Heart left ventricle (tissue), 16 donors: ENCODE measurements at regions not wholly inside any gene's neighbourhood (a gene's known extent, or its start where the extent isn't known, plus 50 kb on each side); places are given as distances from the start of the nearest gene placed in this dataset.
A peak's percentile ranks its signal among the peaks of the same experiment; 100 is the strongest.
"Not testable (repeated sequence)": the region's sequence is repeated elsewhere in the genome, so short reads cannot be mapped to it uniquely, and the experiment has no call there.

ENCODE experiments used
- ATAC-seq, 4 donors: fragments of 200-7000 bp; cut with Tn5 transposase; one replicate each; pipeline ENCODE4 v1.9.1; 2020 to 2022; ENCODE audit warnings: moderate library complexity in 4 of 4, mild to moderate bottlenecking in 3 of 4, moderate number of reproducible peaks in 1 of 4
- DNase-seq, 5 donors: peaks; one replicate each; pipeline ENCODE4 v3.0.0-alpha.2; 2020
- H3K27ac ChIP-seq, 12 donors: fragments of 200-600 bp; sonication (generic) in 4 of 12; one replicate each; pipeline versions ENCODE4 v1.5.0 to v1.8.0; 2016 to 2022; ENCODE audit warnings: mild to moderate bottlenecking in 2 of 12
- H3K27me3 ChIP-seq, 9 donors: fragments of 200-600 bp; sonication (generic) in 2 of 9; one replicate each; pipeline versions ENCODE4 v1.5.1 to v1.8.0; 2016 to 2022; ENCODE audit warnings: mild to moderate bottlenecking in 3 of 9
- H3K36me3 ChIP-seq, 9 donors: fragments of 200-600 bp; sonication (generic) in 2 of 9; one replicate each; pipeline versions ENCODE4 v1.5.0 to v1.8.0; 2018 to 2022; ENCODE audit warnings: mild to moderate bottlenecking in 2 of 9
- H3K4me1 ChIP-seq, 12 donors: fragments of 200-600 bp; sonication (generic) in 4 of 12; one replicate each; pipeline versions ENCODE4 v1.5.0 to v1.8.0; 2016 to 2022; ENCODE audit warnings: mild to moderate bottlenecking in 3 of 12
- H3K4me3 ChIP-seq, 12 donors: fragments of 200-600 bp; sonication (generic) in 4 of 12; one replicate each; pipeline versions ENCODE4 v1.5.0 to v1.8.0; 2017 to 2022; ENCODE audit warnings: mild to moderate bottlenecking in 9 of 12, moderate library complexity in 4 of 12
- H3K9me3 ChIP-seq, 12 donors: fragments of 200-600 bp; sonication (generic) in 4 of 12; one replicate each; pipeline versions ENCODE4 v1.5.0 to v1.8.0; 2016 to 2022; ENCODE audit warnings: mild to moderate bottlenecking in 1 of 12
- POLR2A ChIP-seq, 2 donors: fragments of 450-650 bp; IDR thresholded peaks; one replicate each; pipeline ENCODE4 v1.6.1; 2017; ENCODE audit warnings: antibody characterized with exemption in 2 of 2, mild to moderate bottlenecking in 2 of 2, moderate library complexity in 2 of 2
- WGBS, 4 donors: extraction: QIAGEN DNeasy Blood & Tissue Kit in 2 of 4; methylation state at CpG; one replicate each; pipeline versions ENCODE4 v1.1.5 to v1.1.7; 2013 to 2018; 5-methylcytosine and 5-hydroxymethylcytosine counted together
- intact Hi-C, 10 donors: fragments of 100-400 bp; cut with DNase I; formaldehyde crosslinking; loops; one replicate each; pipeline versions ENCODE4 v1.11.1 to v1.14.2; 2022
- TF ChIP-seq, protein P1 (sequence below), 12 donors: fragments of 200-600 bp; sonication (generic) in 4 of 12; IDR thresholded peaks; one replicate each; pipeline versions ENCODE4 v1.5.0 to v1.8.0; 2018 to 2022; ENCODE audit warnings: antibody characterized with exemption in 12 of 12, mild to moderate bottlenecking in 5 of 12
- donor health status: ischemic (EF 13 %, LVEDD 7.1; RV severe dilation, severe dysfunction).
- donor health status: healthy with polysubstance abuse.
- donor health status: DM: no; HTN: yes; CAD: no.
- donor health status: DM: no; HTN: no; CAD: no.
- donor health status: ischemic (EF 25% LVEDD 6.9; RV normal size, moderate dysfunction).
- donor health status: ischemic (EF 25% LVEDD 5.7; RV mildly dilated, moderate dysfunction).
- donor health status: healthy.
- donor health status: DM: yes; HTN: yes; CAD: no.
- donor health status: ischemic (EF 35%, LVEDD 5.7; RV mildly dilated, moderate dysfunction).
- donor health status: nonischemic (EF 11% LVEDD 7.7; RV severe dilation, severe dysfunction).
- donor health status: DM: yes; HTN: yes; CAD: no.
- donor health status: PGD.
- donor health status: ischemic (EF 29% LVEDD 5.4; RV normal size, mild dysfunction).
- donor health status: nonischemic (EF 23%, LVEDD 6.1; RV moderate dilation, normal function).

DNA sequence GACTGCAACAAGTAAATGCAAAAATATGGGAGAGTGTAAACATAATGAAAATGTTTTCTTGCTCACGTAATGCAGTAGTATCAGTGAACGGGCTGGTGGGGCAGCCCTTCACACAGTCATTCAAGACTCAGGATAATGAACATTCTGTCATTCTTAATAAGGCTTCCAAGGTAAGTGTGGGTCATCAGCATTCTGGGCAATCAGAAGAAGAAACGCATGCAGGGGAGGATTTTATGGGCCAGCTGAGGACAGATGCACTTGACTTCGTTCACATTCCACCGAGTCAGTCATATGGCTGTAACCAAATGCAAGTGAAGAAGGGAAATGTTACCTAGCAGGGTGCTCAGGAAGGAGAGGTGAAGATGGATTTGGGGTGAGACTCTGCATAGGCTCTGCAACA is 68.0 kb upstream of the MAP9 start:
- 70 to 79% (median 74%) methylated on average over 5 of the region's 5 CpGs for WGBS, 4 donors
- no peaks in the 10 kb centered on the region for H3K9me3 ChIP-seq
- no peaks in the 10 kb centered on the region for H3K27me3 ChIP-seq
- DNase-seq (no peak), ATAC-seq (no peak)
- no peak overlapping the region for H3K4me3 ChIP-seq
- H3K36me3 ChIP-seq, result no peaks in the 10 kb centered on the region
- no peak overlapping the region for H3K27ac ChIP-seq
- peaks cover 0 to 14% (median 3%) of the 10 kb centered on the region in 12 donors for H3K4me1 ChIP-seq
- intact Hi-C loops, result loop anchor here in 6 of 10 donors (5.0 to 10.0 kb wide), 6 partner anchors 68 to 343 kb away; partner anchors contain the start of gene GUCY1A1 (in 3 of the 6)
- TF ChIP-seq, protein P1, sequence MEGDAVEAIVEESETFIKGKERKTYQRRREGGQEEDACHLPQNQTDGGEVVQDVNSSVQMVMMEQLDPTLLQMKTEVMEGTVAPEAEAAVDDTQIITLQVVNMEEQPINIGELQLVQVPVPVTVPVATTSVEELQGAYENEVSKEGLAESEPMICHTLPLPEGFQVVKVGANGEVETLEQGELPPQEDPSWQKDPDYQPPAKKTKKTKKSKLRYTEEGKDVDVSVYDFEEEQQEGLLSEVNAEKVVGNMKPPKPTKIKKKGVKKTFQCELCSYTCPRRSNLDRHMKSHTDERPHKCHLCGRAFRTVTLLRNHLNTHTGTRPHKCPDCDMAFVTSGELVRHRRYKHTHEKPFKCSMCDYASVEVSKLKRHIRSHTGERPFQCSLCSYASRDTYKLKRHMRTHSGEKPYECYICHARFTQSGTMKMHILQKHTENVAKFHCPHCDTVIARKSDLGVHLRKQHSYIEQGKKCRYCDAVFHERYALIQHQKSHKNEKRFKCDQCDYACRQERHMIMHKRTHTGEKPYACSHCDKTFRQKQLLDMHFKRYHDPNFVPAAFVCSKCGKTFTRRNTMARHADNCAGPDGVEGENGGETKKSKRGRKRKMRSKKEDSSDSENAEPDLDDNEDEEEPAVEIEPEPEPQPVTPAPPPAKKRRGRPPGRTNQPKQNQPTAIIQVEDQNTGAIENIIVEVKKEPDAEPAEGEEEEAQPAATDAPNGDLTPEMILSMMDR (IDR thresholded peaks at IDR 0.05), result no peak
- no peak for TF ChIP-seq POLR2A (IDR thresholded peaks at IDR 0.05)

DNA sequence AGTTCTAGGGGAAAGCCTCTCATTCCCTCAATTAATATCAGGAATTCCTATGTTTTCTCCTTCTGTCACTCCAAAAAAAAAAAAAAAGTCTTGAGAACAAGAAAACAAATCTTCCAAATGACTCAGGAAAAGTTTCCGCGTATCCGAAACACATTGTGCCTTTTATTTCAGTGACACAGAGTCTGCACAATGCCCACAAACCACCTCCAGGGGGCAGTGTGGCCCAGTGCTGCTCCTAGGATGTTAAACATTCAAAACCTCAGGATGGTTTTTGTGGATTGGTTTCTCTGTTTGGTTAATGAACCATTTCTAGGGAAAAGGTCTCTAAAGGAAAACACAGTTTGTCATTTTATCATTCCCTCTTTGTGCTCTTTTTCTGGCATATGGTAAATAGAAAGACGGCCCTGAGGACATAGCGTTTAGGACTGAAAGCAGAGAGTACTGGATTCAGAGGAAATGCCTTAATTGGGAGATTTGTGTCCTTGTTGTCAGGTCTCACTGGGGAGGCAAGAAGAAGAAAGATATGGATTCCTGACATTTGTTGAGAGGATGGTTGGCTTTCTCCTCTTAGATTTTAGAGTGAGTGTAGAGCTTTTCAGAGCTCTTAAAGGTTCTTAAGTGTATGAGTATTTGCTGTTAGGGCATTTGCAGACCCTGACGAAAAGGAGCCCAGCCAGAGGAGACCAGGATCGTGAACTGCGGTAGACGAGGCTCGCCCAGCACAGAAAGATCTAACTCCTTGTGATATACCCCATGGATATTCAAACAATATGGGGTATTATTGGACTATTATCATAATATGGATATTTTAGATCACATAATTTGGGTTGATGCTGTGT is 65.7 kb upstream of the MAP9 start:
- TF ChIP-seq, protein P1 (IDR thresholded peaks at IDR 0.05), result peak; percentile 91 to 99 (median 97)
- no peak for TF ChIP-seq POLR2A (IDR thresholded peaks at IDR 0.05)
- Histone ChIP-seq H3K36me3 (no peaks in the 10 kb centered on the region), H3K27ac (peak overlapping the region in 10 of 12 donors; percentile 22 to 72 (median 38)), H3K27me3 (no peaks in the 10 kb centered on the region), H3K4me3 (peak overlapping the region in 9 of 12 donors; percentile 17 to 52 (median 33)), H3K9me3 (no peaks in the 10 kb centered on the region), H3K4me1 (peaks cover 0 to 14% (median 3%) of the 10 kb centered on the region in 12 donors)
- intact Hi-C loops, result loop anchor here in 9 of 10 donors (1.0 to 10.0 kb wide), 12 partner anchors 70 to 346 kb away; partner anchors contain the start of genes GUCY1A1 (in 4 of the 9) and GUCY1B1 (in 1 of the 9)
- 51 to 58% (median 55%) methylated on average over 10 of the region's 10 CpGs for WGBS, 4 donors
- ATAC-seq, result peak; percentile 76 to 95 (median 88)
- peak; percentile 76 to 90 (median 85) for DNase-seq

DNA sequence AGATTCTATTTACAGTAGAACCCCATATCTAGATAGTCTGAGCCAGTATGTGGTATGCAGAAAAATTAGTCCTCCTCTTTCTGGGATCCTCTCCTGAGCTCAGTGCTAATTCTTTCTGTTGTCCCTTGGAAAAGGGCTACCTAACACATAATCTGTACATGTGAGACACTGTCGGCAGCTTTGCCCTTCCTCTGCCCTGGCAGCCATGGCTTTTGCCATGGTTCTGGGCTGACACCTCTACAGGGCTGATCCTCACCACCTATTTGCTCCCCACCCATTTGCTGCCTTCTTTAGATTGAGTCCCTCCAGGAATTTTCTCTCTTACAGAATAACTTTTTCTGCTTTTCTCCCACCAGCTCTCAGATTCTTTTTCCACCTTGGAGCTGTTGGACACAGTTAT is 64.7 kb upstream of the MAP9 start:
- H3K4me1 ChIP-seq, result peaks cover 0 to 14% (median 3%) of the 10 kb centered on the region in 12 donors
- H3K27ac ChIP-seq, result peak overlapping the region in 2 of 12 donors; percentile 56 to 72
- ATAC-seq (peak in 2 of 4 donors; percentile 18 to 50), DNase-seq (no peak)
- 56 to 67% (median 64%) methylated on average over 1 of the region's 1 CpG for WGBS, 4 donors
- no peak overlapping the region for H3K4me3 ChIP-seq
- H3K27me3 ChIP-seq, result no peaks in the 10 kb centered on the region
- no peaks in the 10 kb centered on the region for H3K36me3 ChIP-seq
- no peaks in the 10 kb centered on the region for H3K9me3 ChIP-seq
- TF ChIP-seq POLR2A (IDR thresholded peaks at IDR 0.05), result no peak
- TF ChIP-seq, protein P1 (IDR thresholded peaks at IDR 0.05), result no peak
- intact Hi-C loops, result loop anchor here in 7 of 10 donors (2.0 to 10.0 kb wide), 7 partner anchors 71 to 346 kb away; partner anchors contain the start of gene GUCY1A1 (in 3 of the 7)

DNA sequence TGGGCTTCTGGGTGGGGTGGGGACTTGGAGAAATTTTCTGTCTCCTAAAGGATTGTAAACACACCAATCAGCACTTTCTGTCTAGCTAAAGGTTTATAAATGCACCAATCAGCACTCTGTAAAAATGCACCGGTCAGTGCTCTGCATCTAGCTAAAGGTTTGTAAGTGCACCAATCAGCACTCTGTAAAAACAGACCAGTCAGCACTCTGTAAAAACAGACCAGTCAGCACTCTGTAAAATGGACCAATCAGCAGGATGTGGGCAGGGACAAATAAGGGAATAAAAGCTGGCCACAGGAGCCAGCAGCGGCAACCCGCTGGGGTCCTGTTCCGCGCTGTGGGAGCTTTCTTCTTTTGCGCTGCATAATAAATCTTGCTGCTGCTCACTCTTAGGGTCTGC is 63.0 kb upstream of the MAP9 start:
- not testable (repeated sequence) for DNase-seq, H3K27me3 ChIP-seq, H3K9me3 ChIP-seq, H3K27ac ChIP-seq, H3K4me3 ChIP-seq, H3K36me3 ChIP-seq, ATAC-seq
- WGBS, 4 donors, result 92 to 98% (median 97%) methylated on average over 6 of the region's 6 CpGs
- peaks cover 0 to 14% (median 3%) of the 10 kb centered on the region in 12 donors for H3K4me1 ChIP-seq
- intact Hi-C loops, result loop anchor here in 8 of 10 donors (2.0 to 10.0 kb wide), 7 partner anchors 73 to 348 kb away; partner anchors contain the start of gene GUCY1A1 (in 4 of the 8)
